Stimulated activated CD4-positive, alpha-beta T cell treated with anti-CD3 and anti-CD28 coated beads, Interleukin-2, amount 100 ng/mL, for 4 hours (primary cell): ENCODE measurements at regions not wholly inside any gene's neighbourhood (a gene's known extent, or its start where the extent isn't known, plus 50 kb on each side); places are given as distances from the start of the nearest gene placed in this dataset.

Experiments used
- DNase-seq: peaks from one replicate; pipeline ENCODE4 v3.0.0-alpha.2; 2020; ENCODE audit warnings: low read depth

- DNase-seq: no peak
Observed at GRCh38 chr3:28901018-28901417, 379.9 kb upstream of the RBMS3 start.

DNA sequence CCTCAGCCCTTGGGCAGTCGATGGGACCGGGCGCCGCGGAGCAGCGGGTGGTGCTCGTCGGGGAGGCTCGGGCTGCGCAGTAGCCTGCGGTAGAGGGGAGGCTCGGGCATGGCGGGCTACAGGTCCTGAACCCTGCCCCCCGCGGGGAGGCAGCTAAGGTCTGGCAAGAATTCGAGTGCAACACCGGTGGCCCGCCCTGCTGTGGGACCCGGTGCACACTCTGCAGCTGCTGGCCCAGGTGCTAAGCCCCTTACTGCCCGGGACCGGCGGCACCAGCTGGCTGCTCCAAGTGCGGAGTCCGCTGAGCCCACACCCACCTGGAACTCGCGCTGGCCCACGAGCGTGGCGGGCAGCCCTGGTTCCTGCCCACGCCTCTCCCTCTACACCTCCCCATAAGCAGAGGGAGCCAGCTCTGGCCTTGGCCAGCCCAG is 377.7 kb upstream of the RBMS3 start:
- no peak for DNase-seq

DNA sequence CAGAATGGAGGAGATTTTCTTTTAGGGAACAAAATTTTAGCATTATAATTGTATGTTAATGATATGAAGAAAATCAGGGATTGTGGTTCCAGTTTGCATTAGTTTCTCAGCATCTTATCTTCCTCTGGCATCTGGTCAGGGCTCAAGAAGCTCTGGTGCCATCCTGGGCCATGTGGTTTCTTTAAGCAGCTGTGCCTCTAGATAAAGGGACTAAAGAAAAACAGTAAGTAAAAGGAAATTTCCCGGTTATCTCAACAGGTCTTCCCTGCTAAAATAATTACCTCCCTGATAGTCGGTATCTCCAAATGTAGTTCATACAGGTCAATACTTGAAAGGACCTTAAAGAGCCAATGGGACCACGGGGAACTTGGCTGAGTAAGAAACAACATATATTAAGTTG is 375.1 kb upstream of the RBMS3 start:
- no peak for DNase-seq

GRCh38 chr3:28906561-28907310 is 374.1 kb upstream of the RBMS3 start:
- no peak for DNase-seq

DNA sequence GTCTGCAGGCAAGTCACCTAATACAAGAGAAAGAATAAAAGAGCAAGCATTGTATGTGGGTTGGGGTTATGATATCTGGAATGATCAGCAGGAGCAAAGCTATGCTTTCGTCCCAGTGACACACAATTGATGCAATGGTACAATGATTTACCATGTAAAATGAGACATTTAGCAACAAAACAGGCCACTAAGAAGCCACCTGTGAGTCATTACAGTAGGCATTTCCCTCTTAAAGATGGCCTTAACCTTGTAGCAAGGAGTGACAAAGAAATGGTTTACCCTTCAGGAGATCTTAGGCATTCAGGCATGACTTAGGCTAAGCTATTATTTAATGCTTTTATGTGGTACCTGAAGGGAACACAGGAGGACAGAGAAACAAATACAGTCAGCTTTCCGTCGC is 373.3 kb upstream of the RBMS3 start:
- DNase-seq: no peak

DNA sequence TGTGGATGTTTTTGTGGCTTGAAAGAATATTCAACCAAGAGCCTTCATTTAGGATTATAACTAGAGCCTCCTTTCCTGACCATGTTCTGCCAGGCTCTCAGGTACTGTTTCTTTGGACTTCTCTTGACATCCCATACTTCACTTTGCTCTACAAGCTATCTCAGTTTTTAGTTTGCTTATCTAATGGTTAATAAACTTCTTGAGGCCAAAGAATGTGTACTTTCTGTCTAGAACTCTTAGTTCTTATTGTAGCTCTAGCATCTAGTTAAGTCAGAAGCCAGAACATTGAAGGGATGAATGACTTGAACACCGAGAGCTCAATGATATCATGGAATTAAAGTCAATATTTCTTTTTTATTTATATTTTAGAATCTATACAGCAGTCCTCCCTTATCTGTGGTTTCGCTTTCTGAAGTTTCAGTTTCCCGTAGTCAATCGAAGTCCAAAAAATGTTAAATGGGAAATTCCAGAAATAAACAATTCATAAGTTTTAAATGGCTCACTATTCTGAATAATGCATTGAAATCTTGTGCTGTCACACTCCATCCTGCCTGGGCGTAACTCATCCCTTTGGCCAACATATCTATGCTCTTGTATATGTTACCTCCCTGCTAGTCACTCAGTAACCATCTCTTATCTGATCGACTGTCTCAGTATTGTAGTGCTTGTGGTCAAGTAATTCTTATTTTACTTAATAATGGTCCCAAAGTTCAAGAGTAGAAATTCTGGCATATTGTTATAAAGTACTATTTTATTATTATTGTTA is 368.6 kb upstream of the RBMS3 start:
- no peak for DNase-seq

DNA sequence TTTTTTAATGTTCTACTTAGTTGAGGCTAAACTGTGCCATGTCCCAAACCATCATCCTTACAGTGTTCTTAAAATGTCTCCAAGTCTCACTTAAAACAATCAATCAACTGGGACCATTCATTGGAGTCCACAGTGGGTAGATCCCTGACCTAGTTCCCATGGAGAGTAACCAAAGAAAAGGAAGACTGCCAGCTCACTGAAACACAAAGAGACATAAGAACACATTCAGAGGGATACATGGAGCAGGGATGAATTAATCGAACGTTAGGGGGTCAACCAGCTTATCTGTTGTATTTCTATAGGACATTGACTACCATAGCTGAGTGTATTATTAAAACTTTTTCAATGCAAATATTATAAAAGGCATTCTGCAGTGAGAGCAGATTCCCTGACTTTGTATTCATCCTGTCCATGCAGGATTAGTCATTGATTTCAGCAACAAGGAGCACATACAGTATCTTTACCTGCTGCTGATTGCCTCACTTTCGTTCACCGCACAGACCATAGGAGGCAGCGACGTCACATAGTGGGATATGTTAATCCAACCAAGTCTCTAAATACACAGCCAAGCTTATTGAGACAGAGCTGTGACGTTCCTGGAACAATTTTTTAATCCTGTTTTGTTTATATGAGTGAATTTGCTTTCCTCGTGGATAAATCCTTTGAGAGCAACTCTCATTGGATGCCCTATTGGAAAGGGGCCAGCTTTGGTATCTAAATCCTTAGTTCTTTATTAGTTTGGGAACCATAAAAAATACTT is 364.9 kb upstream of the RBMS3 start:
- no peak for DNase-seq

DNA sequence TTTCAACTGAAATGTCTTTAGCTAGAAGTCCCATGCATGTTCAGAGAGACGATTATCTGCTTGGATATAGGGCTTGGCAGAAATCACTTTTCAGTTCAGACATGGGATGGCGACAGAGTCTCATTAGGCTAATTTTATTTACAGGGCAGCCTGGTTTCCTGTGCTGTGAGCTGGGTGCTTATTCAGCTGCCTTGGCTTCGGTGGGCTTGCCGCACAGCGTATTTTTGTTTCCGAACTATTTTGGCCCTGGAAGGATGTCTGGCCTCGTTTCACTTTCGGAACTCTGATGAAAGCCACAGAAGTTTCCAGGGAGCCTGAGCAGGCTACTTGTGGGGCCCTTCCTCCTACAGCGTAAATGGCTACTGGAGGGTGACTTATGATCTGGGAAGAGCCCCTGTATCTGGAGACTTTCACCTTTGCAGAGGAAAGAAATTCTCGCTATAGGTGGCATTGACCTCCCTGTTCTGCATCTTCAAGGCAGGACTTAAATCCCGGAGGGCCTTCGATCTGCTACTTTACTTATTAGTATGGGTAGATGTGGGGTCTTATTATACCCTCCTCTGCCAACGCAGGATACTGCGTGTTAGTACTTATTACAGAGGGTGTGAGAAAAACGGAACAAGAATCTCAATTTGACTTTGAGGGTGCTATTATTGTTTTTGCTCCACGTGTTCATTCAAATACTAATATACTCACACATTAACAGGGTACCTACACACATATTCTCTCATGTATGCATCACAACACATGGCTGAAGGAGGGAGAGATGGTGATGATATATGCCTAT is 364.0 kb upstream of the RBMS3 start:
- DNase-seq: no peak

- no peak for DNase-seq
Observed at GRCh38 chr3:28917895-28918475, 362.9 kb upstream of the RBMS3 start.

- DNase-seq: no peak
Observed at GRCh38 chr3:28922376-28922775, 358.5 kb upstream of the RBMS3 start.

GRCh38 chr3:28923994-28924393 is 356.9 kb upstream of the RBMS3 start:
- DNase-seq: no peak

DNA sequence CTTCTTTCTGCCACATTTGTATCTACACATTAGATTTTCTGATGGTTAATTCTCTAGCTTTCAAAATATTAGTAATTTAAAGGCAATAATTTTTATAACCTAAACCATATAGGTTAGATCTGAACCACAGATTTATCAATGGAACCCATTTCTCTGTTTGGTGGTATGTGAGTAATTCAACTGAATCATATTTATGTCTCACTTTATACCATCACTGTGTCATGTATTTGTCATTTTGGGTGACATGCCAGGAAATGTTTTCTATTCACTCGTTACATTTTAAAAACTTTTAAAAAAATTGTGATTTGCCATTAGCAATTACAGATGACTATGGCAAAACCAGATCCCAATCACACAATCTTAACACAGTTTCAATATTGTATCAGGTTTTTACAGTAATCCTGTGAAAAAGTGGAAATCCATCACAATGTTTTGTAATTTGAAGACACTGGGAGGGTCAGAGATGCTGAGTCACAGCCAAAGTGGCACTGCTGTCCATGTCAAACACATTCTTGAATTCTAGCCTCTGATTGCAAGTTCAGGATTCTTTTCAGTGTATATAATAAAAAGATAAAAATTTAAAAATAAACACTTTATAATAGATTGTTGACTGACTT is 356.0 kb upstream of the RBMS3 start:
- no peak for DNase-seq

DNA sequence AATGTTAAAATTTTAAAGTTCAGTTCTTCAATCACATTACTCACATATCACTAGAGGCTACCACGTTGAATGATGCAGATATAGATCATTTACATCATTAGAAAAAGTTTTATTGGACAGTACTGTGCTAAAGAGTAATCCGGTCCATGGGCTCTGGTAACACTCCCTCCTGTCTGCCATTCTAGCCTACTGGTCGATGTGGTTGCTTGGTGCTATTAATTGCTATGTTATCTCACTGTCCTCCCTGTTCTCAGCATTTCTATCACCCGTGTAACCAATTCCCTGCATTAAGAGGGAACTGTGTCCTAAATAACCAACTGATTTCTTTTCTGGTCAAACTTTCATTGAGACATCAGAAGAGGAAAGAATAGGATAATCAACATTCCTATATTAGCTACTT is 347.5 kb upstream of the RBMS3 start:
- no peak for DNase-seq

DNA sequence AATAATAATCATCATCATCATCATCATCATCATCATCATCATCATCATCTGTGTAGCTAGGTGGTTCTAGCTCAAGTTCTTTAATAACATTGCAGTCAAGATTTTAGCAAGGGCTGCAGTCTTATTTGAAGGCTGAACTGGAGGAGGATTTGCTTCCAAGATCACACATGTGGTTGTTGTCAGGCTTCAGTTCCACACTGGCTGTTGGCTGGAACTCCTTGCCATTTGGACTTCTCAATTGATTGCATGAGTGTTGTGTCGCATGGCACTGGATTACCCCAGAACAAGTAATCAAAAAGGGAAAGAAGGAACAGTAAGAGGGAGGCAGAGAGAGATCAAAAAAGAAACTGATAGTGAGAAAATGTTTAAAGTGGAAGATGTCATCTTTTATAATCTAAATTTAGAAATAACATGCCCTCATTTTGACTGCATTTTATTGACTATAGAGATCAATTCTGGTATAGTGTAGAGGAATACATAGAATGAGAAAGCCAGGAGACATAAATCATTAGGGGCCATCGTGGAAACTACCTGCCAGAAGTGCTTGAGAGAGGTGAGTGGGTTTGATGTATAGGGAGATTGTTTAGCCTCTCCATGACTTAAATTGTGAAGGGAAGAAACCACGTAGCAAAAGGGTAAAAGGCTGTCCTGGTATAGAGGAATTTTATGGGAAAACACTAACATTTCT is 346.6 kb upstream of the RBMS3 start:
- DNase-seq: no peak

- DNase-seq: no peak
Observed at GRCh38 chr3:28935146-28935545, 345.7 kb upstream of the RBMS3 start.

DNA sequence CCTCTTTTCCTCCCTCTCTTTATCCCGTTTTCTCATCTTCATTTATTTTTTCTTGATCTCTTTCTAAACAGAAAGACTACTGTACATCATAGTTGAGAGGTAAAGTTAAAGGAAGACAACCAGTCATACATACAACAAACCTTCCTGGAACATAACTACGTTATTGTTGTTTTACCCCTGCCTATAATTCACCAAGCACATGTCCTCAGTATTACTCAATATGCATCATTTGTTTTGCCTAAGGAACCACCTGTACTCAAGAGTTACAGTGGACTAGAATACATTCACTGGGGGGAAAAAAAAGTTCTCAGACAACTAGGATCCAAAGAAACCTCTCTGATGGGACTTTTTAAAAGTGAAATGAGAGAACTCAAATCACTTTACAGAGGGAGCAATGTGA is 344.7 kb upstream of the RBMS3 start:
- DNase-seq: no peak

DNA sequence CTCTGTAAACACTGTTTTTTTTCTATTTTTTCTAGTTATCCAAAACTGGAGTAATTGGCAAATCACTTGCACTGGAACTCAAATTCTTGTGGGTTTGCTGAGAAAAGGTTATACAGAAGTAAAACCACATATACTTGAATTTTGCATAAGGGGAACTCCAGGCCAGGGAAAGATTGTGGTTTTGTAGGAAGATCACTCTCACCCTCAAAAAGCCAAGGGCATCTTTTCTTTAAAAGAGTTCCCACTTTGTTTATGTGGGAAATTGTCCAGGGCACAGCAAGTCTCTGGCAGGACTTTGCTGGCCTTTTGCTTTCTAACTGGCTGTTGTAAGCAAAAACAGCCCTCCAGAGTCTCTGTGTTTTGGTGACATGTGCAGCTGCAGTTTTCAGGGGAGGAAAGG is 340.3 kb upstream of the RBMS3 start:
- no peak for DNase-seq

GRCh38 chr3:28940994-28941393 is 339.9 kb upstream of the RBMS3 start:
- DNase-seq: no peak

DNA sequence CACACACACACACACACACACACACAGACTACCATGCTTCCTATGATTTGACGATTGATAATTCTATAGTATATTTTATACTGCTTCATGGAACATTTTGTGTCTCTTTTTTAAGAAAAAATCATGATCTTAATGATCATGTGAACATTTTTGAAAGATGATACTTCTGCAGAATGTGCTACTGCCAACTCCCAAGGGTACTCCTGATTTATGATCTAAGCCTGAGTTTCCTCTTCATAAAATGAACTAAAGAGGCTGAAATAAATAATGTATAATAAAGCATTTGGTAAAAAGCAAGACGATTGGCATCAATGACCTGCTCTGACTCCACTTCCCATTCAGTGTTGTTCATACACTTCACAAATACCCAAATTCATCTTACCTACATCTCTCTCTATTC is 333.8 kb upstream of the RBMS3 start:
- no peak for DNase-seq

GRCh38 chr3:28947751-28948150 is 333.1 kb upstream of the RBMS3 start:
- no peak for DNase-seq

- DNase-seq: no peak
Observed at GRCh38 chr3:28948685-28949084, 332.2 kb upstream of the RBMS3 start.
